ENCODE measurements at regions not wholly inside any gene's neighbourhood (a gene's known extent, or its start where the extent isn't known, plus 50 kb on each side); places are given as distances from the start of the nearest gene placed in this dataset.

GRCh38 chr2:108111936-108112335 is 125.6 kb downstream of the SLC5A7 start:
- no peak for DNase-seq (ENCODE audit: low read depth)
- TF ChIP-seq CTCF (IDR thresholded peaks at IDR 0.05; ENCODE audit: insufficient read depth, low read depth, low read length, missing control alignments): no peak
- no peak overlapping the region for H3K4me3 ChIP-seq (ENCODE audit: low read length)

DNA sequence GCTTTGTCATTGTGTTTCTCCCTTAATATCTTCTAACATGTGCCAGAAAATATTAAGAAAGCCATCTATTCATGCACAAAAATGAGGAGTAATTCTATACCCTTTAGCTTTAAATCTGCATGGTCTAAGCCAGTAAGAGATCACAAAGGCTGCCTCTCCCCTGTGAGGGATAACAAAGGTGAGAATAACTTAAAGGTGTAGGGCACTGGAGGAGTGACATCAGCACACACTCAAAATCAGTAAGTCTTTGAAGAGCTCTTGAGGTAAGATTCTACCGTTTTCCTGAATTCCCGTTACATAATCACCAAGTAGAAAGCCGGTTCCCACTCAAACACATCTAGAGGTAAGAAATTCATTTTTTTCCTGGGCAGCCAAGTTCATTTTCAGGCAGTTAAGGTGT is 123.9 kb upstream of the SULT1C3 start:
- H3K4me3 ChIP-seq (ENCODE audit: low read length): no peak overlapping the region
- TF ChIP-seq CTCF (IDR thresholded peaks at IDR 0.05; ENCODE audit: insufficient read depth, low read depth, low read length, missing control alignments): no peak
- no peak for DNase-seq (ENCODE audit: low read depth)

GRCh38 chr2:108118996-108119395 is 120.8 kb upstream of the SULT1C3 start:
- no peak overlapping the region for H3K4me3 ChIP-seq (ENCODE audit: low read length)
- no peak for TF ChIP-seq CTCF (IDR thresholded peaks at IDR 0.05; ENCODE audit: insufficient read depth, low read depth, low read length, missing control alignments)
- peak; percentile 8 for DNase-seq (ENCODE audit: low read depth)

DNA sequence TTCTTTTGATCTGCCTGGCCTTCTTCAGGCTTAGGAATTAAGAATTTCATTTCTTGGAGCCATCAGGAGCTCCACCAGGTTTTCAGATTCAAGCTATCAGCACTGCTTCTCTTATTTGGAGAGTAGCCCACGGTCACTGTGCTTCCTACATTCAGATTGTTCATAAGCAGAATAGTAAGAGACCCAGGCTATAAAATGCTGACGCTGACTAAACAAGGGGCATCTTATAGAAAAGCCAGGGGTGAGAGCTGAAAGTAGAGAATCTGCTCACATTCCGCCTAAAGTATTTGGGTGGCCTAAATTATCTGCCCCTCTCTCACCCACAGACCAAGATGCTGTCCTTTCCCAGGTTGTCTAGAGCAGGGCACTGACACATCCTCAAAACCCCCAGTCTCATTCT is 120.3 kb upstream of the SULT1C3 start:
- no peak for TF ChIP-seq CTCF (IDR thresholded peaks at IDR 0.05; ENCODE audit: insufficient read depth, low read depth, low read length, missing control alignments)
- H3K4me3 ChIP-seq (ENCODE audit: low read length): no peak overlapping the region
- DNase-seq (ENCODE audit: low read depth): no peak

DNA sequence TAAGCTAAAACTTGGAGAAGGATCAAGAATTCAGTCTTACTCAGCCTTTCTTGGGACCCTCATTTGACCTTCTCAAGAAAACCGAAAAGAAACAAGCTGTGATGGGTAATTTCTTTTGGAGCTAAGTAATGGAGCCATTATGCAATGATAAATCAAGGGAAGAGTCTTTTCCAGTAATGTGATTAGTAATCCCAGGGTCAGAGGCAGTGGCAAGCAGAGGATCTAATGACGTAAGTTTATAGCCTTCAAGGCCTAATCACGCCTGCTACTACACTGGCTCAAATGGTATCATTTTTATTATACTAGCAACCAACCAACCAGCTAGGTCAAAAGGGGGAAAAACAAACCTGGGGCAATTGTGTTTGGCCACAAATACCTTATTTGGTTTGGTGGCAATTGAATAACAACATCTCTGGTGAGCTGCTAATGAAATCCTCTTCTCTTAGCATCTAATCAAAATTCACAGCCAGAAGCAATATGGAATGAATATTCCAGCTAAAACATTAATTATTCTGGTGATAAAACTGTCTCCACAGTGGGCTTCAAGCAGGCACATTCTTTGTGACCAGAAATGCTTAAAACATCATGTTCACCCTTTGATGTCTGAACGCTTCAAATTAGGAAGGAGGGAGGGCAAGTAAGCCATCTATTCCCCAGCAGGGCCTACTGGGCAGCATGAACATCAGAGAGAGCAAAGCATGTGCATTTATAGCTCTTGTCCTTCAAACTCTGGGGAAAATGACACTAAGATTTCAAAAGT is 114.9 kb upstream of the SULT1C3 start:
- no peak for TF ChIP-seq CTCF (IDR thresholded peaks at IDR 0.05; ENCODE audit: insufficient read depth, low read depth, low read length, missing control alignments)
- H3K4me3 ChIP-seq (ENCODE audit: low read length): no peak overlapping the region
- peak; percentile 1 for DNase-seq (ENCODE audit: low read depth)

DNA sequence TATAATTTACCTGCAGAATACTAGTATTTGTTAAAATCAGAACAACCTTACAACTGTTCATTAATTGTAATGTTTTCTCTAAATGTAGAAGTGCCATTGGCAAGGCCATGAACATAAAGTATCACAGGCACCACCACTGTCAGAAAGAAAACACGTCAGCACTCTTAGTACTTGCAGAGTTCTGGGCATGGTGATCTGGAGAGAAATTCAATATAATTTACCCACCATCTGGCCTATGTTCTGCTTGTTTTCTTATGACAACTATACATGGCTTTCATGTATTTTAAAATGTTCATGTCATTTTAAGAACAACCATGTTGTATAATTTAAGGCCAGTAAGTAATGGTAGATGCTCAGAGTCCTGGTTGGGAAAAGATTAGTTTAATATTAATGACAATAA is 114.2 kb upstream of the SULT1C3 start:
- TF ChIP-seq CTCF (IDR thresholded peaks at IDR 0.05; ENCODE audit: insufficient read depth, low read depth, low read length, missing control alignments): no peak
- no peak for DNase-seq (ENCODE audit: low read depth)
- no peak overlapping the region for H3K4me3 ChIP-seq (ENCODE audit: low read length)

GRCh38 chr2:108128249-108128648 is 111.5 kb upstream of the SULT1C3 start:
- no peak for TF ChIP-seq CTCF (IDR thresholded peaks at IDR 0.05; ENCODE audit: insufficient read depth, low read depth, low read length, missing control alignments)
- no peak for DNase-seq (ENCODE audit: low read depth)
- no peak overlapping the region for H3K4me3 ChIP-seq (ENCODE audit: low read length)
